ENCODE measurements at regions not wholly inside any gene's neighbourhood (a gene's known extent, or its start where the extent isn't known, plus 50 kb on each side); places are given as distances from the start of the nearest gene placed in this dataset.

GRCh38 chr2:16383411-16383810 is 282.2 kb downstream of the CYRIA start:
- TF ChIP-seq CTCF (IDR thresholded peaks at IDR 0.05; ENCODE audit: insufficient read depth, low read length, poor library complexity, severe bottlenecking) (no peak), EZH2phosphoT487 (conservative IDR thresholded peaks at IDR 0.05; ENCODE audit: low read length) (no peak)
